Endothelial cell of umbilical vein (primary cell): ENCODE measurements at regions not wholly inside any gene's neighbourhood (a gene's known extent, or its start where the extent isn't known, plus 50 kb on each side); places are given as distances from the start of the nearest gene placed in this dataset.
"Not testable (repeated sequence)": the region's sequence is repeated elsewhere in the genome, so short reads cannot be mapped to it uniquely, and the experiment has no call there.

Experiments
- BruUV-seq: library from RNA; stranded (reverse); fragments of 400-500 nt; replicated peaks from 2 replicates; lab custom pipeline; 2021; lab: Mats Ljungman, UMichigan
- CTCF ChIA-PET: fragments of 300-600, 350-600 bp; sonication (Branson Sonifier 250); formaldehyde crosslinking; loops from one replicate; lab custom pipeline; 2021; ENCODE audit warnings: antibody characterized with exemption, inconsistent platforms; lab: Charles Lee
- POLR2A ChIA-PET: fragments of 300-600, 350-600 bp; sonication (Branson Sonifier 250); formaldehyde crosslinking; loops from one replicate; lab custom pipeline; 2021; ENCODE audit warnings: antibody characterized with exemption, inconsistent platforms; lab: Charles Lee
- DNase-seq: peaks from one replicate; pipeline ENCODE4 v3.0.0-alpha.2; 2011; ENCODE audit warnings: low read depth, low spot score
- FAIRE-seq: peaks from 2 replicates; lab custom pipeline; 2011; peaks lifted over from hg19 to GRCh38; lab: Jason Lieb, UNC
- H2AFZ ChIP-seq: 2 replicates; pipeline ENCODE4 v1.6.0; 2012; ENCODE audit warnings: low read depth, low read length, control low read depth, inconsistent platforms
- H3K27ac ChIP-seq: 2 replicates; pipeline ENCODE4 v1.5.1; 2011; ENCODE audit warnings: low read depth, mild to moderate bottlenecking, control low read depth, low read length, moderate library complexity; ENCODE audit not compliant: insufficient read depth
- H3K27me3 ChIP-seq, 2 experiments: 2 replicates each; pipeline versions ENCODE4 v1.6.0 to v1.6.1; 2011; ENCODE audit warnings: low read length in 2 of 2, mixed read lengths in 1 of 2; ENCODE audit not compliant: control insufficient read depth in 2 of 2, insufficient read depth in 2 of 2
- H3K36me3 ChIP-seq, 2 experiments: 2 replicates in 1 of 2; 3 replicates in 1 of 2; pipeline ENCODE4 v1.5.1; 2011; ENCODE audit warnings: low read length in 2 of 2, mild to moderate bottlenecking in 1 of 2, moderate library complexity in 1 of 2; ENCODE audit not compliant: control insufficient read depth in 2 of 2, insufficient read depth in 2 of 2; ENCODE audit errors: extremely low read depth in 1 of 2
- H3K4me1 ChIP-seq: 3 replicates; pipeline ENCODE4 v1.5.1; 2011; ENCODE audit warnings: mild to moderate bottlenecking, low read length; ENCODE audit not compliant: control insufficient read depth, insufficient read depth; ENCODE audit errors: extremely low read depth
- H3K4me2 ChIP-seq: 2 replicates; pipeline ENCODE4 v1.6.1; 2011; ENCODE audit warnings: low read length, control low read depth, mixed read lengths; ENCODE audit not compliant: insufficient read depth
- H3K4me3 ChIP-seq, 3 experiments: fragments of 200-600 bp in 1 of 3; sonication (generic), shearing (Covaris generic) in 1 of 3; replicated peaks in 1 of 3; 2 replicates each; pipeline ENCODE4 v1.5.1; 2011 to 2016; ENCODE audit warnings: control low read depth in 3 of 3, low read length in 3 of 3, mild to moderate bottlenecking in 2 of 3, inconsistent platforms in 1 of 3, low read depth in 1 of 3, moderate library complexity in 1 of 3; ENCODE audit not compliant: insufficient read depth in 1 of 3
- H3K79me2 ChIP-seq: 2 replicates; pipeline ENCODE4 v1.6.0; 2012; ENCODE audit warnings: low read length, inconsistent platforms; ENCODE audit not compliant: control insufficient read depth, insufficient read depth
- H3K9ac ChIP-seq: replicated peaks from 2 replicates; pipeline ENCODE3; 2011; ENCODE audit warnings: low read length, control low read depth; ENCODE audit not compliant: insufficient read depth; ENCODE audit errors: extremely low read depth
- H3K9me1 ChIP-seq: replicated peaks from 3 replicates; pipeline ENCODE4 v1.6.0; 2011; ENCODE audit warnings: mild to moderate bottlenecking, low read length; ENCODE audit not compliant: control insufficient read depth, insufficient read depth; ENCODE audit errors: extremely low read depth
- H3K9me3 ChIP-seq: replicated peaks from 2 replicates; pipeline ENCODE4 v1.5.1; 2012; ENCODE audit warnings: low read length, inconsistent platforms; ENCODE audit not compliant: control insufficient read depth, insufficient read depth
- H4K20me1 ChIP-seq: replicated peaks from 2 replicates; pipeline ENCODE3; 2011; ENCODE audit warnings: mild to moderate bottlenecking, low read length; ENCODE audit not compliant: control insufficient read depth, insufficient read depth; ENCODE audit errors: extremely low read depth
- FOS ChIP-seq: IDR thresholded peaks from 2 replicates; pipeline ENCODE4 v1.6.1; 2011; ENCODE audit warnings: mild to moderate bottlenecking, low read length, moderate library complexity, borderline replicate concordance; ENCODE audit not compliant: insufficient read depth
- JUN ChIP-seq: IDR thresholded peaks from 2 replicates; pipeline ENCODE4 v1.6.1; 2011; ENCODE audit warnings: borderline replicate concordance, low read depth; ENCODE audit not compliant: insufficient read length, insufficient read depth
- POLR2A ChIP-seq: IDR thresholded peaks from 2 replicates; pipeline ENCODE4 v1.6.1; 2012; ENCODE audit warnings: low read depth, mild to moderate bottlenecking, control low read depth, low read length
- POLR2AphosphoS5 ChIP-seq: IDR thresholded peaks from 2 replicates; pipeline ENCODE4 v1.6.1; 2012; ENCODE audit warnings: low read depth, mild to moderate bottlenecking, control low read depth, low read length, moderate library complexity; ENCODE audit not compliant: insufficient read depth
- dilution Hi-C: fragments of 300-500 bp; cut with MboI; formaldehyde crosslinking; loops from one replicate; pipeline ENCODE4 v1.15.0; 2019; ENCODE audit warnings: low sequenced_read_pairs; ENCODE audit not compliant: extremely low pct_ligation_motif_present
- intact Hi-C: fragments of 100-400 bp; cut with micrococcal nuclease; formaldehyde crosslinking; loops from one replicate; pipeline ENCODE4 v1.10.0; 2022
- TF ChIP-seq, protein P1 (sequence below): IDR thresholded peaks from 2 replicates; pipeline ENCODE4 v1.6.1; 2011; ENCODE audit not compliant: insufficient read depth, insufficient read length

GRCh38 chrX:74049126-74049525 is 196.6 kb upstream of the XIST start:
- Histone ChIP-seq H3K9ac (no peak overlapping the region), H4K20me1 (no peaks in the 10 kb centered on the region), H3K4me1 (no peaks in the 10 kb centered on the region), H3K4me2 (no peak overlapping the region), H3K9me3 (no peaks in the 10 kb centered on the region), H3K27me3 (no peaks in the 10 kb centered on the region), H2AFZ (no peak overlapping the region), H3K36me3 (no peaks in the 10 kb centered on the region), H3K9me1 (no peaks in the 10 kb centered on the region), H3K4me3 (no peak overlapping the region), H3K27ac (no peak overlapping the region), H3K79me2 (no peaks in the 10 kb centered on the region)
- FAIRE-seq = no peak
- intact Hi-C loops = no loop called here
- TF ChIP-seq, protein P1, sequence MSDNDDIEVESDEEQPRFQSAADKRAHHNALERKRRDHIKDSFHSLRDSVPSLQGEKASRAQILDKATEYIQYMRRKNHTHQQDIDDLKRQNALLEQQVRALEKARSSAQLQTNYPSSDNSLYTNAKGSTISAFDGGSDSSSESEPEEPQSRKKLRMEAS = no peak
- TF ChIP-seq JUN (no peak), POLR2AphosphoS5 (no peak), FOS (no peak), POLR2A (no peak)
- CTCF ChIA-PET = no interaction called here
- BruUV-seq = no TSS peak
- no peak for DNase-seq
- dilution Hi-C loops = no loop called here
- POLR2A ChIA-PET = no interaction called here

DNA sequence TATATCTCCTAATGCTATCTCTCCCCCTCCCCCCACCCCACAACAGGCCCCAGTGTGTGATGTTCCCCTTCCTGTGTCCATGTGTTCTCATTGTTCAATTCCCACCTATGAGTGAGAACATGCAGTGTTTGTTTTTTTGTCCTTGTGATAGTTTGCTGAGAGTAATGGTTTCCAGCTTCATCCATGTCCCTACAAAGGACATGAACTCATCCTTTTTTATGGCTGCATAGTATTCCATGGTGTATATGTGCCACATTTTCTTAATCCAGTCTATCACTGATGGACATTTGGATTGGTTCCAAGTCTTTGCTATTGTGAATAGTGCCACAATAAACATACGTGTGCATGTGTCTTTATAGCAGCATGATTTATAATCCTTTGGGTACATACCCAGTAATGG is 181.6 kb upstream of the XIST start:
- H3K4me1 ChIP-seq, CTCF ChIA-PET, H3K9me3 ChIP-seq, BruUV-seq, H3K27ac ChIP-seq, H3K27me3 ChIP-seq, H3K4me3 ChIP-seq, H3K9me1 ChIP-seq, H3K36me3 ChIP-seq, H3K9ac ChIP-seq, dilution Hi-C loops, POLR2A ChIA-PET, DNase-seq, FAIRE-seq, H3K79me2 ChIP-seq, H2AFZ ChIP-seq, H4K20me1 ChIP-seq, intact Hi-C loops, H3K4me2 ChIP-seq: not testable (repeated sequence)

DNA sequence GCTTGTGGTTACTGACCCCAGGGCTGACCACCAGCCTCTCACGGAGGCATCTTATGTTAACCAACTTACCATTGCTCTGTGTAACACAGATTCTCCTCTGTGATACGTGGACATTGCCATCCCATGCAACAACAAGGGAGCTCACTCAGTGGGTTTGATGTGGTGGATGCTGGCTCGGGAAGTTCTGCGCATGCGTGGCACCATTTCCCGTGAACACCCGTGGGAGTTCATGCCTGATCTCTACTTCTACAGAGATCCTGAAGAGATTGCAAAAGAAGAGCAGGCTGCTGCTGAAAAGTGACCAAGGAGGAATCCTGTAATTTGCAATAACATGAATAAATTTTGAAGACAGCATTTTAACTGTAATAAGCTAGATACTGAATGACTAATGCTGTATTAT is 179.0 kb upstream of the XIST start:
- H2AFZ ChIP-seq, H4K20me1 ChIP-seq, BruUV-seq, intact Hi-C loops, H3K27me3 ChIP-seq, H3K4me2 ChIP-seq, H3K9me3 ChIP-seq, H3K4me1 ChIP-seq, H3K4me3 ChIP-seq, POLR2A ChIA-PET, H3K9me1 ChIP-seq, H3K36me3 ChIP-seq, H3K79me2 ChIP-seq, H3K9ac ChIP-seq, FAIRE-seq, DNase-seq, CTCF ChIA-PET, dilution Hi-C loops, H3K27ac ChIP-seq: not testable (repeated sequence)

DNA sequence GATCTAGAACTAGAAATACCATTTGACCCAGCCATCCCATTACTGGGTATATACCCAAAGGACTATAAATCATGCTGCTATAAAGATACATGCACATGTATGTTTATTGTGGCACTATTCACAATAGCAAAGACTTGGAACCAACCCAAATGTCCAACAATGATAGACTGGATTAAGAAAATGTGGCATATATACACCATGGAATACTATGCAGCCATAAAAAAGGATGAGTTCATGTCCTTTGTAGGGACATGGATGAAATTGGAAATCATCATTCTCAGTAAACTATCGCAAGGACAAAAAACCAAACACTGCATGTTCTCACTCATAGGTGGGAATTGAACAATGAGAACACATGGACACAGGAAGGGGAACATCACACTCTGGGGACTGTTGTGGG is 178.3 kb upstream of the XIST start:
- CTCF ChIA-PET, H3K4me1 ChIP-seq, H3K9ac ChIP-seq, H4K20me1 ChIP-seq, H3K27ac ChIP-seq, H3K36me3 ChIP-seq, H3K27me3 ChIP-seq, BruUV-seq, dilution Hi-C loops, H3K9me3 ChIP-seq, H2AFZ ChIP-seq, H3K4me3 ChIP-seq, H3K9me1 ChIP-seq, FAIRE-seq, intact Hi-C loops, H3K4me2 ChIP-seq, H3K79me2 ChIP-seq, DNase-seq, POLR2A ChIA-PET: not testable (repeated sequence)
